Activated B cell treated with CpG ODN at 0.5 μM for 24 hours (primary cell): ENCODE measurements at regions not wholly inside any gene's neighbourhood (a gene's known extent, or its start where the extent isn't known, plus 50 kb on each side); places are given as distances from the start of the nearest gene placed in this dataset.

Source experiments
- ATAC-seq: fragments of 200-7000 bp; cut with Tn5 transposase; one replicate; pipeline ENCODE4 v1.10.0; 2021; ENCODE audit warnings: low read depth, mild to moderate bottlenecking, moderate library complexity
- CTCF ChIA-PET: fragments of 350-600 bp; sonication (Branson Sonifier 250); formaldehyde crosslinking; loops from one replicate; lab custom pipeline; 2021; ENCODE audit warnings: antibody characterized with exemption; lab: Charles Lee
- POLR2A ChIA-PET: fragments of 350-600 bp; sonication (Branson Sonifier 250); formaldehyde crosslinking; loops from one replicate; lab custom pipeline; 2021; ENCODE audit warnings: antibody characterized with exemption; lab: Charles Lee
- DNase-seq: peaks from one replicate; pipeline ENCODE4 v3.0.0; 2022
- H3K27ac Mint-ChIP-seq: one replicate; pipeline ENCODE4 v1.8.0; 2020; ENCODE audit warnings: mixed read lengths
- H3K27me3 Mint-ChIP-seq: one replicate; pipeline ENCODE4 v1.8.0; 2021; ENCODE audit warnings: mixed read lengths
- H3K36me3 Mint-ChIP-seq: one replicate; pipeline ENCODE4 v1.8.0; 2021; ENCODE audit warnings: low read depth, mixed read lengths
- H3K4me1 Mint-ChIP-seq: one replicate; pipeline ENCODE4 v1.8.0; 2021; ENCODE audit warnings: mixed read lengths
- H3K4me3 Mint-ChIP-seq: one replicate; pipeline ENCODE4 v1.8.0; 2020; ENCODE audit warnings: mild to moderate bottlenecking, mixed read lengths
- H3K9me3 Mint-ChIP-seq: one replicate; pipeline ENCODE4 v1.8.0; 2020; ENCODE audit warnings: mixed read lengths
- CTCF ChIP-seq: fragments of 200-600 bp; IDR thresholded peaks from one replicate; pipeline ENCODE4 v1.8.0; 2022; ENCODE audit warnings: antibody characterized with exemption, mild to moderate bottlenecking
- intact Hi-C: fragments of 100-400 bp; cut with micrococcal nuclease; formaldehyde crosslinking; loops from one replicate; pipeline ENCODE4 v1.15.1; 2024

DNA sequence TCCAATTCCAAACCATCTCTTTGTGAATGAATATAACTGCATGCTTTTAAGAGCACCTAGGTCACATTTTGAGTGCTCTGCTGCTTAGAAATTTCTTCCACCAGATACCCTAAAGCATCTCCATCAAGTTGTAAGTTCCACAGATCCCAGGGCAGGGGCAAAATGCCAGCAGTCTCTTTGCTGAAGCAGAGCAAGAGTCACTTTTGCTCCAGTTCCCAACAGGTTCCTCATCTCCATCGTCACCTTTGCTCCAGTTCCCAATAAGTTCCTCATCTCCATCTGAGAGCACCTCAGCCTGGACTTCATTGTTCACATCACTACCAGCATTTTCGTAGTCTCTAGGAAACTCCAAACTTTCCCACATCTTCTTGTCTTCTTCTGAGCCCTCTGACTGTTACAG lies 116.7 kb upstream of the ALKAL2 start:
- Mint-ChIP-seq H3K9me3 (peaks cover 8% of the 10 kb centered on the region), H3K4me1 (no peaks in the 10 kb centered on the region), H3K27ac (no peak overlapping the region), H3K36me3 (no peaks in the 10 kb centered on the region), H3K27me3 (no peaks in the 10 kb centered on the region), H3K4me3 (no peak overlapping the region)
- ATAC-seq (no peak), DNase-seq (no peak)
- ChIA-PET CTCF (interaction anchor here (0.6 kb wide), 1 partner anchor 642 kb away, joined by 3 read pairs; no protein-coding TSS in a partner anchor), POLR2A (no interaction called here)
- intact Hi-C loops = no loop called here
- TF ChIP-seq CTCF = no peak

DNA sequence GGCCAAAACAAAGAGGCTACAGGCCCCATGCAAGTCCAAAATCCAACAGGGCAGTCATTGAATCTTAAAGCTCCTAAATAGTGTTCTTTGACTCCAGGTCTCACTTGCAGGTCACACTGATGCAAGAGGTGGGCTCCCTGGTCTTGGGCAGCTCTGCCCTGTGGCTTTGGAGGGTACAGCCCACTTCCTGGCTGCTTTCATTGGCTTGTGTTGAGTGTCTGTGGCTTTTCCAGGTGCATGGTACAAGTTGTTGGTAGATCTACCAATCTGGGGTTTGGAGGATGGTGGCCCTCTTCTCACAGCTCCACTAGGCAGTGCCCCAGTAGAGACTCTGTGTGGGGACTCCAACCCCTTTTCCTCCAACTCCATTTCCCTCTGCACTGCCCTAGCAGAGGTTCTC lies 115.8 kb upstream of the ALKAL2 start:
- no peaks in the 10 kb centered on the region for H3K27me3 Mint-ChIP-seq
- DNase-seq = no peak
- no peak overlapping the region for H3K4me3 Mint-ChIP-seq
- intact Hi-C loops = no loop called here
- H3K4me1 Mint-ChIP-seq = no peaks in the 10 kb centered on the region
- TF ChIP-seq CTCF = no peak
- ATAC-seq = no peak
- ChIA-PET CTCF (no interaction called here), POLR2A (no interaction called here)
- peaks cover 8% of the 10 kb centered on the region for H3K9me3 Mint-ChIP-seq
- H3K36me3 Mint-ChIP-seq = no peaks in the 10 kb centered on the region
- no peak overlapping the region for H3K27ac Mint-ChIP-seq

GRCh38 chr2:402721-403120 lies 114.8 kb upstream of the ALKAL2 start:
- no peak overlapping the region for H3K4me3 Mint-ChIP-seq
- DNase-seq (no peak), ATAC-seq (no peak)
- no peak overlapping the region for H3K27ac Mint-ChIP-seq
- no peak for TF ChIP-seq CTCF
- peaks cover 8% of the 10 kb centered on the region for H3K9me3 Mint-ChIP-seq
- no peaks in the 10 kb centered on the region for H3K36me3 Mint-ChIP-seq
- intact Hi-C loops = no loop called here
- no peaks in the 10 kb centered on the region for H3K27me3 Mint-ChIP-seq
- no peaks in the 10 kb centered on the region for H3K4me1 Mint-ChIP-seq
- CTCF ChIA-PET = no interaction called here
- POLR2A ChIA-PET = no interaction called here

GRCh38 chr2:402206-402605 lies 114.3 kb upstream of the ALKAL2 start:
- no peak for TF ChIP-seq CTCF
- Mint-ChIP-seq H3K36me3 (no peaks in the 10 kb centered on the region), H3K27me3 (no peaks in the 10 kb centered on the region), H3K4me3 (no peak overlapping the region), H3K27ac (no peak overlapping the region), H3K4me1 (no peaks in the 10 kb centered on the region), H3K9me3 (peaks cover 8% of the 10 kb centered on the region)
- intact Hi-C loops = no loop called here
- ATAC-seq (no peak), DNase-seq (no peak)
- POLR2A ChIA-PET = no interaction called here
- CTCF ChIA-PET = no interaction called here

DNA sequence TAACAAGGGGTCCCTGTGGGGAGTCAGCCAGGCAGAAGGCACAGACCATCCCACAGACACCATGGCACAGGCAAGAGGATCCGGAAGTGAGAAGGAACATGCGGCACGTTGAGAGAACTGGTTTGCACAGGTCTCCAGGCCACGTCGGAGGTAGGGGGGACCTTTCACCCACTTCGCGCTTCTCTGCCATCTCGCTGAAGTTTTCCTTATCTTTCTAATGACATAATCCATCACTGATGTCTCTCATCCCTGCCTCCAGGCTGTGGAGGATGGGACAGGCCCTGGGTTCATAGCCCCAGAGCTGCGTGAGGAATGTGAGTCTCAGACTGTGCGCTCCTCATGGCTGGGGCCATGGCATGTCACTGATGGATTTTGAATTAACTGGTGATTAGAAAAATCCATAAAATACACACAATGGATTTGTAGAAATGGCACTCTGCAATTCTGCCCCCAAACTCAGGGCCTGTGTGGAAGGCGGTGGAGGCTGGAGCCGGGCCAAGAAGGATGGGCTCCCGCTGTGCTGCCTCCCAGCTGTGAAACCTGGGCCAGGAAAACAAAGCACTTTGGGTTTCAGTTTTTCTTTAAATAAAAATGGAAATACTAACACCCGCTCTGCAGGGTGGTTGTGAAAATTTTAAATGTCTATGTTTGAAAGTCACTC lies 113.3 kb upstream of the ALKAL2 start:
- Mint-ChIP-seq H3K4me1 (no peaks in the 10 kb centered on the region), H3K36me3 (no peaks in the 10 kb centered on the region), H3K27ac (no peak overlapping the region), H3K9me3 (peaks cover 8% of the 10 kb centered on the region), H3K4me3 (no peak overlapping the region), H3K27me3 (no peaks in the 10 kb centered on the region)
- ChIA-PET POLR2A (no interaction called here), CTCF (no interaction called here)
- DNase-seq = no peak
- ATAC-seq = no peak
- intact Hi-C loops = no loop called here
- TF ChIP-seq CTCF = no peak
